ENCODE measurements at regions not wholly inside any gene's neighbourhood (a gene's known extent, or its start where the extent isn't known, plus 50 kb on each side); places are given as distances from the start of the nearest gene placed in this dataset.
"Not testable (repeated sequence)": the region's sequence is repeated elsewhere in the genome, so short reads cannot be mapped to it uniquely, and the experiment has no call there.

DNA sequence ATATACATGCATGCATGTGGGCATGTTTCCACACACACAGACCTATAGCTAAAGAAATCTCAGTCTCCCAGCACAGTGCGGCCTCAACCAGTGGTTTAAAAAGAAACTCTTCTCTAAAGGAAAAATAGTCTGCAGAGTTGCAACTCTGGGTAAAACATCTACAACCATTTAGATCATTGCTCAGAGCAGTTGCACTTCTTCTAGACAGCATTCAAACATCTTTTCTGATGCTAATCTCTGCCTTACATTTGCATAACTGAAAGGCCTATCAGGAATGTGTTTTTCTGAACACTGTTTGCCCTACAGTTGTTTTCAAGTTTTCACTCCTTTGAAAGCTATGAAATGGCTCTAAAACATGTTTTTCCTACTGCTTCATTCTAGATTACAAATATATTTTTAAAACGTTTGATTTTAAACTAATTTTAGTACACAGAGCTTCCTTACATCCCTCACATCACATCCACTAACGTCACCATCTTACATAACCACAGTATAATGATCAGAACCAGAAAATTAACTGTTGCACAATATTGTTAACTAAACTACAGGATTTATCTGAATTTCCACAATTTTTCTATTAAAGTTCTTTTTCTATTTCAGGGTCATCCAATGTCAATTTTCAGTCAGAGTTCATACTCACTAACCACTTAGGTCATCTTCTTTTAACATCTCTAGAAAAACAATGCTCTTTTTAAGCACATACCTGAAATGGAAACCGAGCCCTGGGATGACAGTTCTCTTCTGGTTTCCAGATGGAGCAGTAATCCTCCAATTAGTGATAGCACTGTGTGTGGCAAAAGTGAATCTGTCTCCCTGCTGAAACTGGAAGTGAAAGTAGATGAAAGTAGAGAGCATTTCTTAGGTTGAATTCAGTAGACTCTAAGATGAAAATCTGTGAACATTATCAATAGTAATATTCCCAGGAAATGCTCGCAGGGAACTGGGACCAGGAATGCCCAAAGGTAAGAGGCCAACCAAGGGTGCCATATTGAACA lies 501.6 kb upstream of the GCFC2 start:
- in situ Hi-C loops (cut with HindIII; ENCODE audit: low pct_unique_long_range_greater_than_20kb, low sequenced_read_pairs) = no loop called here
- no peak for DNase-seq (ENCODE audit: low read depth)

DNA sequence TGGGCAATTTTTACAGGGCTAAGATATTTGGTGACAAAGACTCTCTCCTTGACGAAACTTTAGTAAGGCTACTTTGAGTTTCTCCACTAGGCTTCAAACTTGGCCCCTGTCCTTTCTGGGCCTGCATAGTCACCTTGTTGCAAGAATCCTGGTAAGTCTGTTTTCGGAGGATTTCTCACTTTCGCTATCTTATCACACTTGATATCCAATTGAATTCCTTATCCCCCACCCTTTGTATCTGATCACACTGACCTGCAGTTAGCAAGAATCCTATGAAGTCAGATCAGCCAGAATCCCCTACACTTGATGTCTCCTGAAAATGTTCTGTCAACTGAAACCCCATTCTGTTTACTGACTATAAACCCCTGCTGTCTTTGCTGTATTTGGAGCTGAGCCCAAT lies 499.8 kb upstream of the GCFC2 start:
- in situ Hi-C loops (cut with HindIII; ENCODE audit: low pct_unique_long_range_greater_than_20kb, low sequenced_read_pairs) = no loop called here
- DNase-seq (ENCODE audit: low read depth) = no peak

DNA sequence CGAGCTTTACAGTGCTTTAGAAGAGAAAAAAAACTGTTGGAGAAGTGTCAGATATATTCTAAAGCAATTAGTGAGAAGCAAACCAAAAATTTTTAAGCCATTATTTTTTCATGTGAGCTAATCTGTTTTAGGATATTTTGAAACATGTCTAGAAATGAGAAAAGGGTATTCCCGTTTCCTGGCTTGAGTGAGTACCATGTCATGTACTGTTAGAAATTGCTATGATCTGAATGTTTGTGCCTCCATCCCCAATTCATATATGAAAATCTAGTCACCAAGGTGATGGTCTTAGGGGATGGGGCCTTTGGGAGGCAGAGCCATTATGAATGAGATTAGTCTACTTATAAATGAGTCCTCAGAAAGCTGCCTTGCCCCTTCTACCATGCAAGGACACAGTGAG lies 493.3 kb upstream of the GCFC2 start:
- in situ Hi-C loops (cut with HindIII; ENCODE audit: low pct_unique_long_range_greater_than_20kb, low sequenced_read_pairs) = no loop called here
- DNase-seq (ENCODE audit: low read depth) = no peak

DNA sequence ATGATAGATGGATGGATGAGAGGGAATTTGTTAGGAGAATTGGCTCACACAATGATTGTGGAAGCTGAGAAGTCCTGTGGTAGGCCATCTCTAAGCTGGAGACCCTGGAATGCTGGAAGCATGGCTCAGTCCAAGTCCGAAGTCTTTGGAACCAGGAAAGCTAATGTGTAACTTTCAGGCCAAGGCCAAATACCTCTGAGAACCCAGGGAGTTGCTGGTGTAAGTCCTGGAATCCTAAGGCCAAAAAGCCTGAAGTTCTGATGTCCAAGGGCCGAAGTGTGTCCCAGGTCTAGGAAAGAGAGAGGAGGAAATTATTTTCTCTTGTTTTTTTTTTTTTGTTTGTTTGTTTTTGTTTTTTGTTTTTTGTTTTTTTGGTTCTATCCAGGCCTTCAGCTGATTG lies 492.2 kb upstream of the GCFC2 start:
- in situ Hi-C loops (cut with HindIII; ENCODE audit: low pct_unique_long_range_greater_than_20kb, low sequenced_read_pairs) = no loop called here

DNA sequence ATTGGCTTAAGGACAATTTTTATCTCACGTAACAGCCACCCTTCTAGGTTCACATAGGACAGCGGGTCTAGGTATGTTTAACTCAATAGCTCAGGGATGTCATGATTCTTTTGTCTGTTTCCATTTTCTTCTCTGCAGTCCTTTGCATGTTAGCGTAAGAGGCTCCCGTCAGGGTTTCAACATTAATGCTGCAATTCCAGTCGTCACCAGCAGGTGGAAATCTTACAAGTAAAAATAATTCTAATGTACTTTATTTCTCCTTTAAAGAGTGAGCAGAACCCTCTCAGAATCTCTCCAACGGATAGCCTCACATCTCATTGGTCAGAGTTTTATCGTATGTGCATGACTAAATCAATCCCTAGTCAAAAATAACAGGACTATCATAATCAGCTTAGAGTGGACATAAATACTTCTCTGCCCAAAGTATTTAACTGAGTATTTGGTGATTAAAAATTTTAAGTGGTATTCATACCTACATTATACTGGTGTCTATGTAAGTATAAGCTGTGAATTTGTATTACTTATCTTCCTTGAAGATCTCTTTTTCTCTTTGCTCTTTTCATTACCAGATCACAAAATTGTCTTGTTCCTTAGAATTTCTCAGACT lies 487.2 kb upstream of the GCFC2 start:
- DNase-seq (ENCODE audit: low read depth) = peak; percentile 44
- in situ Hi-C loops (cut with HindIII; ENCODE audit: low pct_unique_long_range_greater_than_20kb, low sequenced_read_pairs) = no loop called here

More for the DNA sequence above, 492.2 kb upstream of the GCFC2 start:
- no peak for DNase-seq (ENCODE audit: low read depth)

DNA sequence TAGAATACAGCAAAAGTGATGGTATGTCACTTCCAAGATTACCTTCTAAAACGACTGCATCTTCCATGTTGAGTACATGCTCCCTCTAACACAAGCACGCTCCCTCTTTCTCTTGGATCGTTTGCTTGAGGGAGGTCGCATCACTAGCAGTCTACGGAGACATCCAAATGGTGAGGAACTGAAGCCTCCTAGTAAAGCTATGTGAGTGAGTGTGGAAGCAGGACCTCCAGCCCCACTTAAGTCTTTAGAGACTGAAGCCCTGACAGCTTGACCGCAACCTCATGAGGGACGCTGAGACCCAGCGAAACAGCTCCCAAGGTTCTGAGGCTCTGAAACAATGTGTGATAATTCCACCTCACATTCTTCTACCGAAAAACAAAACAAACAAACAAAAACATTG lies 486.7 kb upstream of the GCFC2 start:
- in situ Hi-C loops (cut with HindIII; ENCODE audit: low pct_unique_long_range_greater_than_20kb, low sequenced_read_pairs) = no loop called here

DNA sequence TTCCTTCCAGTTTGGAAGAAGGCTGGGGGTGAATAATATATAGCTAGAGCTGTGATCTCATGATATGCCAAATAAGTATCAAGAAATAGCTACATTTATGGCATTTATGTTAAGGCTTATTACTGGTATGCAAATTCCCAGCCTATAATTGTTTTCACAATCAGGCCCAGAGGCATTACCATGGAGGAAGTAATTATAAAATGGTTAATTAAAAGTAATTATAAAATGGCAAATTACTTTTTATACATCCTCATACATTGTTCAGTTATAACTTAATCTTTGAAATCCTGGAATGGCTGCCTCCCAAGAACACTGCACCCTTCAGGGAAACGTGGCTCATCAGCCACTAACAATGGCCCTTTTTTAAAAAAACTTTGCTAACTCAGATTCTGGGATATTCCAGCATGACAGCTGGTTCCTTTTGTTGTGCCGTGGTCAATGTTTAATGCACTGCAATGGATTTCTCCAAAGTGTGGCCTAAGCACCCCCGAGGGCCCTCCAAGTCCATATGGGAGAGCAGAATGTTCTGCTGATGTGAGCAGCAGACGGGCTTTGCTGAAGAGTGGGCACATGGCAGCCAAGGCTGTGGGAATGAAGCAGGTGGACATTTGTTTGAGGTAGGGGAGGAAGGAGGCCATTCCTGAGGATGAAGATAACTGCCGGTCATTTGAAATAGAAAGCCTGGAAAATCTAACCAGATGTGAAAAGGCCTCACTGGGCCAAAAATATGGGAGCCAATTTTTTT lies 483.5 kb upstream of the GCFC2 start:
- in situ Hi-C loops (cut with HindIII; ENCODE audit: low pct_unique_long_range_greater_than_20kb, low sequenced_read_pairs) = no loop called here
- DNase-seq (ENCODE audit: low read depth) = no peak

More for the DNA sequence above, 486.7 kb upstream of the GCFC2 start:
- no peak for DNase-seq (ENCODE audit: low read depth)

DNA sequence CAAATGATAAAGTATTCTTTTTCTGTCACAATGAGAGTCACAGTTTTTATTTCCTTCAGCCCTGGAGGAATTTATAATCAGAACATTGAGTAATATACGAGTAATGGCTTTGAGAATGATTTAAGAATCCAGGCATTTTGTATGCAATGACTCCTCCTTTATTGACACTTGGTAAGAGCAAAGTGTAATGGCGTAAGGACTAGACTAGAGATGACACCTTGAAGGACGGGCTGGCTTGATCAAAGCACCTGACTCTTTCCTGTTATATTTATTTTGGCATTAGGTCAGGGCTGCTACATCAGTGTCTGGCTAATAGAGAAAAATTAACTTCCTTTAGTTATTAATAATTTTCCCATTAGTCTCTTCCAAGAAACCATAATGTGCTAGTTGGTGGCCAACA lies 482.4 kb upstream of the GCFC2 start:
- in situ Hi-C loops (cut with HindIII; ENCODE audit: low pct_unique_long_range_greater_than_20kb, low sequenced_read_pairs) = no loop called here
- no peak for DNase-seq (ENCODE audit: low read depth)

DNA sequence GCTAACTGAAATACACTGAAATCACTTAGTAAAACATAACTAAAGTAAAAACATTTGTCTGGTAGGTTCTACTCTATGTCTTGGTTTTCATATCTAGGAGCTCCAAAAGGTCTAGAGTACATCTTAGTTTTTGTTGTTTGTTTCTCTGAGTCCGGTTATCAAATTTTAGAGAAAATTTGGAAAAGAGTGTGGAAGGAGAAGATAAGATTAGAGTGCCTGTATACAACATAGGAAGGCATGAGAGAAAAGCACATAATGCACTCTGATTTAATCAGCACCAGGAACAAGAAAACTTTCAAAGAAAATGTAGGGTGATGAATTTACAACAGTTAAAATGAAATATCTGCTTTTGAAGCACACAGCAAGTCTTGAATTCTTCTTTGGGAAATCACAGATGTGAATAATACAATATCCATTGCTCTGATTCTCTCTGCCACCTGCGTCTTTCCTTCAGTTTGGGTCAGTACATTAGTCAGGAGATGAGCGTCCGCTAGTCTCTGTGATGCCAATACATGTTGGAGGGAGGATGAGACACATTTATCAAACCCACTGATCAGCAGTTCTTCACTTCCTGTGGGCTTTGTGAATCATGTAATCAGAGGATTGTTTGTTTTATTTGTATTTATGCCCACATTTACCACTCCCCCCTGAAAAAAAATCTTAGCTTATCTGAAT lies 477.8 kb upstream of the GCFC2 start:
- in situ Hi-C loops (cut with HindIII; ENCODE audit: low pct_unique_long_range_greater_than_20kb, low sequenced_read_pairs) = no loop called here
- no peak for DNase-seq (ENCODE audit: low read depth)

DNA sequence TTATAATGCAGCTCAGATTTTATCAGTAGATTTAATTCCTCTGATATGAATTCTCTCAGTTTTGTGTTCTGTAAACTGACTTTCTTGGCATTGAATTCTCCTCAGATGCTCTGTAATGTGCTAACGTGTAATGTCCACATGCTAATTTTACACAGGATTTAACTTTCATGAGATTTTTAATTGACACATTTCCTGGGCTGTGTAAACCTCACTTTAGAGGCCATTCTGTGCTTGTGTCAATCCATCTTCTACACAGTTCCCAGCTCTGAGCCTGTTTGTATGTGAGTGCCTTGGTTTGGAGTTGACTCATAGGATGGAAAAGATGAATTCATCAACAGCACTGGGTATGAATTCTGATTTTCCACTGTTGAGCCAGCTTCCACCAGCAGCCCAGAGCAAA lies 476.7 kb upstream of the GCFC2 start:
- no peak for DNase-seq (ENCODE audit: low read depth)

DNA sequence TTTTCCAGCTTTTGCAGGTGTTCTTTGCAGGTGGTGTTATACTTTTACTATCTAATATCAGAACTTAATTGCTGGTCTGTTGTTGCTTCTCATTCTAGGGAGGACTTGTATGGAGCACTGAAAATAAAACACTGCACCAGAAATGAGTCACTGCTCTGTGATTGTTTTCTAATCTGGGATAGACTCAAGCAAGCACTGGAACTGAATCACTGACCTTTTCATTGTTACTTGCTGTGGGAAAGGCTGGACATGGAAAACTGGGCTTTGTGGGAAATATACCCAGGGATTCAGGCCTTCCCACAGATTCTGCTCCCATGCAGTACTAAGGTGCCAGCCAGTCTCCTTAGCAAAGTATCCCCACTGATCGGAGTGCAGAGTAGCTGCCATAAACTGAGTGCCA lies 470.0 kb upstream of the GCFC2 start:
- in situ Hi-C loops (cut with HindIII; ENCODE audit: low pct_unique_long_range_greater_than_20kb, low sequenced_read_pairs) = no loop called here

More for the DNA sequence above, 476.7 kb upstream of the GCFC2 start:
- in situ Hi-C loops (cut with HindIII; ENCODE audit: low pct_unique_long_range_greater_than_20kb, low sequenced_read_pairs) = no loop called here

DNA sequence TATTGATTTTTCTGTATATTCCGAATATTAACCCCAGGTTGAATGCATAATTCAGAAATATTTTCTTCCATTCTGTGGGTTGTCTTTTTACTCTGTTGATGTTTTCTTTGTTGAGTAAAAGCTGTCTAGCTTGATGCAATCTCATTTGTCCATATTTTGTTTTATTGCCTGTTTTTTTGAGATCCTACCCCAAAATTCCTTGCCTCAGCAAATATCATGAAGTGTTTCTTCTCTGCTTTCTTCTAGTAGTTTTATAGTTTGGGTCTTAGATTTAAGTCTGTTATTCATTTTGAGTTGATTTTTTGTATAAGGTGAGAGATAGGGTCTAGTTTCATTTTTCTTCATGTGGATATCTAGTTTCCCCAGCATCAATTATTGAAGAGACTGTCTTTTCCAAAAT lies 467.9 kb upstream of the GCFC2 start:
- in situ Hi-C loops (cut with HindIII; ENCODE audit: low pct_unique_long_range_greater_than_20kb, low sequenced_read_pairs) = no loop called here
- no peak for DNase-seq (ENCODE audit: low read depth)

More for the DNA sequence above, 470.0 kb upstream of the GCFC2 start:
- DNase-seq (ENCODE audit: low read depth) = no peak

DNA sequence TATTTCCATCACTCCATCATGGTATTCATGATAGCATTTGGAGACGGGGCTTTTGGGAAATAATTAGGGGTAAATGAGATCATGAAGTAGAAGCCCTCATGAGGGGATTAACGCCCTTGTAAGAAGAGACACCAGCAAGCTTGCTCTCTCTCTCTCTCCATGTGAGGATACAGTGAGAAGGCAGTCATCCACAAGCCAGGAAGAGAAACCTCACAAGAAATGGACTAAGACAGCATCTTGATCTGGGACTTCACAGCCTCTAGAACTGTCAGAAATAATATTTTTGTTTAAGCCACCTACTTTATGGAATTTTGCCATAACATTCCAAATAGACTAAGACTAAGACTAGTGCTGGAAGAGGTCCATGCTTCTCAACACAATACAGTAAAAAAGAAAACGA lies 464.6 kb upstream of the GCFC2 start:
- in situ Hi-C loops (cut with HindIII; ENCODE audit: low pct_unique_long_range_greater_than_20kb, low sequenced_read_pairs) = no loop called here
- DNase-seq (ENCODE audit: low read depth) = no peak

DNA sequence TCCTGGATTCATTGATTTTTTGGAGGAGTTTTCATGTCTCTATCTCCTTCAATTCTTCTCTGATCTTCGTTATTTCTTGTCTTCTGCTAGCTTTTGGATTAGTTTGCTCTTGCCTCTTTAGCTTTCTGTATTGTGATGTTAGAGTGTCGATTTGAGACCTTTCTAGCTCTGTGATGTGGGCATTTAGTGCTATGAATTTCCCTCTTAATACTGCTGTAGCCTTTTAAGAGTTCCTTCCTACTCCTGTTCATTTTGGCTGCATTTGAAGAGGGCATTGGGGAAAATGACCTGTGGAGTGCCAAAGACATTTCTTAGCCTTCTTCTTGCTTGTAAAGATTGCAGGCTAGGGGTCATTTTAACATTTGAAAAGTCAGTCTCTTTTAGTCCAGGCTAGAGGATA lies 463.8 kb upstream of the GCFC2 start:
- in situ Hi-C loops (cut with HindIII; ENCODE audit: low pct_unique_long_range_greater_than_20kb, low sequenced_read_pairs) = no loop called here
- no peak for DNase-seq (ENCODE audit: low read depth)

DNA sequence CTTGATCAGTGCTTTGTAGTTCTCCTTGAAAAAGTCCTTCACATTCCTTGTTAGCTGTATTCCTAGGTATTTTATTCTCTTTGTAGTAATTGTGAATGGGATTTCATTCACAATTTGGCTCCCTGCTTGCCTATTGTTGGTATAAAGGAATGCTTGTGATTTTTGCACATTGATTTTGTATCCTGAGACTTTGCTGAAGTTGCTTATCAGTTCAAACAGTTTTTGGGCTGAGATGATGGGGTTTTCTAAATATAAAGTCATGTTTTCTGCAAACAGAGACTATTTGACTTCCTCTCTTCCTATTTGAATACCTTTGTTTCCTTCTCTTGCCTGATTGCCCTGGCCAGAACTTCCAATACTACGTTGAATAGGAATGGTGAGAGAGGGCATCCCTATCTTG lies 462.5 kb upstream of the GCFC2 start:
- DNase-seq (ENCODE audit: low read depth); in situ Hi-C loops (cut with HindIII; ENCODE audit: low pct_unique_long_range_greater_than_20kb, low sequenced_read_pairs): not testable (repeated sequence)

DNA sequence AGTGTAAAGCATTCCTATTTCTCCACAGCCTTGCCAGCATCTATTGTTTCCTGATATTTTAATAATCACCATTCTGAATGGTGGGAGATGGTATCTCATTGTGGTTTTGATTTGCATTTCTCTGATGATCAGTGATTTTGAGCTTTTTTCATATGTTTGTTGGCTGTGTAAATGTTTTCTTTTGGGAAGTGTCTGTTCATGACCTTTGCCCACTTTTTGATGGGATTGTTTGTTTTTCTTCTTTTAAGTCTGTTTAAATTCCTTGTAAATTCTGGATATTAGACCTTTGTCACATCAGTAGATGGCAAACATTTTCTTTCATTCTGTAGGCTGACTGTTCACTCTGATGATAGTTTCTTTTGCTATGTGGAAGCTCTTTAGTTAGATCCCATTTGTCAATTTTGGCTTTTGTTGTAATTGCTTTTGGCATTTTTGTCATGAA lies 461.5 kb upstream of the GCFC2 start:
- DNase-seq (ENCODE audit: low read depth); in situ Hi-C loops (cut with HindIII; ENCODE audit: low pct_unique_long_range_greater_than_20kb, low sequenced_read_pairs): not testable (repeated sequence)

DNA sequence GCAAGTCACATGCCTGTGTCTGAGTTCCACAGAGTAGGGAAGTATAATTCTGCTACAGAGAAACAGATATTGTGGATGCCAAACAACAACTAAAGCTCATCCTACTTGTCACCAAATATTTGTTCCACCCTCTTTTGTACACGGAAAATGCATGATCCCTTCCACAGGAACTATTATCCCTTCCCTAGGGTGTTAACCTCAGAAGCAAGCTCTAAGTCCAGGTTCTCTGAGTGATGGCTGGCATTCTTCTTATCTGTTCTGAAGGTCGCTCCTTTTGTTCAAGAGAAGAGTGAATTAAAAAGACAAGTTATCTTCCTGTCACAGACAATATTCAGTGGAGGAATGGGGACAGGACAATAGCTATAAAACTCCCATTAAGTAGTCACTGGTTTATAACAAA lies 460.1 kb upstream of the GCFC2 start:
- no peak for DNase-seq (ENCODE audit: low read depth)
- in situ Hi-C loops (cut with HindIII; ENCODE audit: low pct_unique_long_range_greater_than_20kb, low sequenced_read_pairs) = no loop called here

DNA sequence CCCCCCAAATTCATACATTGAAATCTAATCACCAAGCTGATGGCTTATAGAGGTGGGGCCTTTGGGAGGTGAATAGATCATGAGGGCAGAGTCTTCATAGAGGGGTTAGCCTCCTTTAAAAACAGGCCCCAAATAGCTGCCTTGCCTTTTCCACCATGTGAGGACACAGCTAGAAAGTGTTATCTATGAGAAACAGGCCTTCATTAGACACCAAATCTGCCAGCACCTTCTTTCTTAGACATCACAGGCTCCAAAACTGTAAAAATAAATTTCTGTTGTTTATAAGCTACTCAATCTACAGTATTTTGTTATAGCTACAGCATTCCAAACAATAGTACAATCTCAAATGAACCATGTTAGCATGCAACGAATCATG lies 459.3 kb upstream of the GCFC2 start:
- no peak for DNase-seq (ENCODE audit: low read depth)
- in situ Hi-C loops (cut with HindIII; ENCODE audit: low pct_unique_long_range_greater_than_20kb, low sequenced_read_pairs) = no loop called here

All from Caki2 (cell line).